Lower leg skin (tissue), 3 donors: ENCODE measurements at regions not wholly inside any gene's neighbourhood (a gene's known extent, or its start where the extent isn't known, plus 50 kb on each side); places are given as distances from the start of the nearest gene placed in this dataset.

Experiments used
- POLR2A ChIP-seq, 2 donors: fragments of 450-650 bp; IDR thresholded peaks; one replicate each; pipeline ENCODE4 v1.6.1; 2016 to 2017; ENCODE audit warnings: antibody characterized with exemption in 2 of 2, mild to moderate bottlenecking in 1 of 2, moderate library complexity in 1 of 2
- TF ChIP-seq, protein P1 (sequence below), 3 donors: fragments of 450-650 bp; IDR thresholded peaks; one replicate each; pipeline ENCODE4 v1.5.1; 2016; ENCODE audit warnings: antibody characterized with exemption in 3 of 3, mild to moderate bottlenecking in 3 of 3, moderate library complexity in 2 of 3

DNA sequence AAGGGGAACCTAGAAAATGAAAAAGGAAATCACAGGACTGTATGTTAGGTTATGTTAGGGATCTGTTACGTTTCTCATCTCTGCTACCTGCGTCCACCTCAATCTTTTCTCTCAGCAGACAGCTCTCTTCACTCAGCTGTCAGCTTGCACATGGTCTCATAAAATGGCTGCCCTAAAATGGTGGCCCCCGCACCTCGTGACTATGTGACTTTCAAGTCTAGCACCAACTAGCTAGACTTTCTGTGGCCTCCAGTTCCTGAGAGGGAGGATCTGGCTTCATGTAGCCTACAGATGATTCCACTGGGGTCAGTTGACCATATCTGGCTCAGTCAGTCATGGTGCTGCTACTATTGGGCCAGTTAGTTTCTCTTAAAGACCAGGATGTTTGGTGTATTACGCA, 147.2 kb upstream of the SLC1A4 start:
- TF ChIP-seq, protein P1, sequence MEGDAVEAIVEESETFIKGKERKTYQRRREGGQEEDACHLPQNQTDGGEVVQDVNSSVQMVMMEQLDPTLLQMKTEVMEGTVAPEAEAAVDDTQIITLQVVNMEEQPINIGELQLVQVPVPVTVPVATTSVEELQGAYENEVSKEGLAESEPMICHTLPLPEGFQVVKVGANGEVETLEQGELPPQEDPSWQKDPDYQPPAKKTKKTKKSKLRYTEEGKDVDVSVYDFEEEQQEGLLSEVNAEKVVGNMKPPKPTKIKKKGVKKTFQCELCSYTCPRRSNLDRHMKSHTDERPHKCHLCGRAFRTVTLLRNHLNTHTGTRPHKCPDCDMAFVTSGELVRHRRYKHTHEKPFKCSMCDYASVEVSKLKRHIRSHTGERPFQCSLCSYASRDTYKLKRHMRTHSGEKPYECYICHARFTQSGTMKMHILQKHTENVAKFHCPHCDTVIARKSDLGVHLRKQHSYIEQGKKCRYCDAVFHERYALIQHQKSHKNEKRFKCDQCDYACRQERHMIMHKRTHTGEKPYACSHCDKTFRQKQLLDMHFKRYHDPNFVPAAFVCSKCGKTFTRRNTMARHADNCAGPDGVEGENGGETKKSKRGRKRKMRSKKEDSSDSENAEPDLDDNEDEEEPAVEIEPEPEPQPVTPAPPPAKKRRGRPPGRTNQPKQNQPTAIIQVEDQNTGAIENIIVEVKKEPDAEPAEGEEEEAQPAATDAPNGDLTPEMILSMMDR (IDR thresholded peaks at IDR 0.05), result no peak
- no peak for TF ChIP-seq POLR2A (IDR thresholded peaks at IDR 0.05)
